K562 (cell line): ENCODE measurements at regions not wholly inside any gene's neighbourhood (a gene's known extent, or its start where the extent isn't known, plus 50 kb on each side); places are given as distances from the start of the nearest gene placed in this dataset.

Experiments used
- ATAC-seq: fragments of 200-7000 bp; cut with Tn5 transposase; 3 replicates; pipeline ENCODE4 v1.9.1; 2020; ENCODE audit warnings: moderate library complexity
- BruUV-seq: library from RNA; stranded (reverse); fragments of 400-500 nt; replicated peaks from 2 replicates; lab custom pipeline; 2021; lab: Mats Ljungman, UMichigan
- CTCF ChIA-PET: fragments of 300-600 bp; formaldehyde crosslinking; extraction: SDS; loops from one replicate; lab custom pipeline; 2021; ENCODE audit warnings: low intra/inter-chr PET ratio; lab: Yijun Ruan, JAX
- POLR2A ChIA-PET: fragments of 300-600, 350-650 bp; sonication (Branson Sonifier 250); formaldehyde crosslinking; extraction: SDS; loops from one replicate; lab custom pipeline; 2021; ENCODE audit warnings: antibody characterized with exemption, inconsistent platforms; lab: Yijun Ruan, JAX
- DNase-seq, 4 experiments: peaks; one replicate each; pipeline versions ENCODE4 v3.0.0 to v3.0.0-alpha.2; 2011 to 2018; ENCODE audit warnings: low spot score in 3 of 4, mixed read lengths in 3 of 4; ENCODE audit errors: extremely low read depth in 1 of 4
- FAIRE-seq: peaks from 2 replicates; lab custom pipeline; 2011; peaks lifted over from hg19 to GRCh38; lab: Jason Lieb, UNC
- H2AFZ ChIP-seq: 2 replicates; pipeline ENCODE4 v1.6.0; 2011; ENCODE audit warnings: low read depth, low read length, control low read depth, inconsistent platforms
- H3K27ac ChIP-seq: fragments of 200-600 bp; 3 replicates; pipeline ENCODE4 v1.8.0; 2011; ENCODE audit warnings: low read depth, mild to moderate bottlenecking, control low read depth, inconsistent platforms, low read length, moderate library complexity, mixed read lengths; ENCODE audit errors: extremely low read depth
- H3K27me3 ChIP-seq, 2 experiments: fragments of 300-600 bp in 1 of 2; 2 replicates in 1 of 2; 3 replicates in 1 of 2; pipeline versions ENCODE4 v1.6.0 to v1.8.0; 2011; ENCODE audit warnings: inconsistent platforms in 2 of 2, low read length in 2 of 2, mild to moderate bottlenecking in 1 of 2, mixed read lengths in 1 of 2, moderate library complexity in 1 of 2; ENCODE audit not compliant: control insufficient read depth in 2 of 2, insufficient read depth in 2 of 2
- H3K36me3 ChIP-seq: fragments of 300-600 bp; 3 replicates; pipeline ENCODE4 v1.8.0; 2011; ENCODE audit warnings: mild to moderate bottlenecking, low read length, inconsistent platforms; ENCODE audit not compliant: control insufficient read depth, insufficient read depth
- H3K4me1 ChIP-seq, 2 experiments: fragments of 200-600 bp in 1 of 2; replicated peaks in 1 of 2; 2 replicates in 1 of 2; 3 replicates in 1 of 2; pipeline versions ENCODE4 v1.5.1 to v1.8.0; 2011; ENCODE audit warnings: inconsistent platforms in 2 of 2, low read length in 2 of 2, mild to moderate bottlenecking in 1 of 2, mixed read lengths in 1 of 2, moderate library complexity in 1 of 2; ENCODE audit not compliant: control insufficient read depth in 2 of 2, insufficient read depth in 2 of 2
- H3K4me2 ChIP-seq: 2 replicates; pipeline ENCODE4 v1.6.1; 2011; ENCODE audit warnings: low read length, control low read depth, inconsistent platforms, mixed read lengths; ENCODE audit not compliant: insufficient read depth
- H3K4me3 ChIP-seq: fragments of 200-600 bp; sonication (generic), shearing (Covaris generic); 2 replicates; pipeline ENCODE4 v1.5.1; 2016; ENCODE audit warnings: control low read depth, inconsistent platforms
- H3K79me2 ChIP-seq: fragments of 200-600 bp; 3 replicates; pipeline ENCODE4 v1.8.0; 2011; ENCODE audit warnings: low read length, inconsistent platforms; ENCODE audit not compliant: control insufficient read depth, insufficient read depth
- H3K9ac ChIP-seq, 2 experiments: 2 replicates each; pipeline versions ENCODE4 v1.6.0 to v1.6.1; 2011; ENCODE audit warnings: low read depth in 2 of 2, low read length in 2 of 2, control low read depth in 1 of 2, inconsistent platforms in 1 of 2, mild to moderate bottlenecking in 1 of 2, mixed read lengths in 1 of 2; ENCODE audit not compliant: insufficient read depth in 1 of 2
- H3K9me1 ChIP-seq: one replicate; pipeline ENCODE4 v1.6.0; 2011; ENCODE audit warnings: inconsistent platforms, mild to moderate bottlenecking, low read length, moderate library complexity; ENCODE audit not compliant: control insufficient read depth, insufficient read depth
- H3K9me3 ChIP-seq: replicated peaks from 2 replicates; pipeline ENCODE4 v1.5.1; 2011; ENCODE audit warnings: low read depth, low read length, inconsistent platforms; ENCODE audit not compliant: control insufficient read depth, insufficient read depth
- H4K20me1 ChIP-seq: replicated peaks from 2 replicates; pipeline ENCODE4 v1.6.1; 2011; ENCODE audit warnings: low read length, inconsistent platforms, mixed read lengths; ENCODE audit not compliant: control insufficient read depth, insufficient read depth
- ATF7 ChIP-seq: fragments of 450-650 bp; IDR thresholded peaks from 2 replicates; pipeline ENCODE4 v1.7.1; 2014; ENCODE audit warnings: mild to moderate bottlenecking, moderate library complexity
- CEBPG ChIP-seq, 3 experiments: fragments of 200-800 bp in 1 of 3; sonication (Bioruptor generic) in 1 of 3; sonication (generic) in 1 of 3; formaldehyde crosslinking in 1 of 3; IDR thresholded peaks in 2 of 3; conservative IDR thresholded peaks in 1 of 3; 2 replicates each; pipeline versions ENCODE4 v1.6.1 to v1.8.0; 2016 to 2022; ENCODE audit warnings: missing compliant biosample characterization in 2 of 3, missing genetic modification characterization in 2 of 3, mild to moderate bottlenecking in 1 of 3, missing genetic modification reagents in 1 of 3
- EWSR1 ChIP-seq: fragments of 450-650 bp; IDR thresholded peaks from 2 replicates; pipeline ENCODE4 v1.6.1; 2018; ENCODE audit warnings: borderline replicate concordance, mild to moderate bottlenecking, low read depth, moderate library complexity; ENCODE audit not compliant: partially characterized antibody
- HNRNPUL1 ChIP-seq: fragments of 200-400 bp; formaldehyde crosslinking; IDR thresholded peaks from 2 replicates; pipeline ENCODE4 v1.6.1; 2017; ENCODE audit warnings: low read length
- KAT8 ChIP-seq: fragments of 450-650 bp; IDR thresholded peaks from 2 replicates; pipeline ENCODE4 v1.6.1; 2016; ENCODE audit warnings: low read depth, mild to moderate bottlenecking
- NCOA2 ChIP-seq, 2 experiments: fragments of 450-650 bp; IDR thresholded peaks; 2 replicates each; pipeline ENCODE4 v1.6.1; 2018; ENCODE audit warnings: mild to moderate bottlenecking in 2 of 2, moderate library complexity in 1 of 2; ENCODE audit not compliant: partially characterized antibody in 2 of 2
- NFE2L1 ChIP-seq: fragments of 450-650 bp; IDR thresholded peaks from 2 replicates; pipeline ENCODE4 v1.6.1; 2016; ENCODE audit warnings: missing genetic modification characterization, low read depth, mild to moderate bottlenecking, missing compliant biosample characterization, moderate library complexity, borderline replicate concordance
- NFIX ChIP-seq: fragments of 250-450 bp; sonication (Bioruptor Pico); IDR thresholded peaks from 2 replicates; pipeline ENCODE4 v1.4.0; 2020; ENCODE audit warnings: low read depth, mild to moderate bottlenecking, moderate library complexity
- PTBP1 ChIP-seq: fragments of 200-400 bp; formaldehyde crosslinking; IDR thresholded peaks from 2 replicates; pipeline ENCODE4 v1.6.1; 2017; ENCODE audit warnings: low read depth, low read length
- PURB ChIP-seq: sonication (generic); formaldehyde crosslinking; IDR thresholded peaks from 2 replicates; pipeline ENCODE4 v1.9.0; 2021; ENCODE audit warnings: low read depth, mild to moderate bottlenecking, missing genetic modification reagents
- SIX5 ChIP-seq, 2 experiments: IDR thresholded peaks; 2 replicates each; pipeline ENCODE4 v1.6.1; 2011; ENCODE audit warnings: low read length in 2 of 2, borderline replicate concordance in 1 of 2, low read depth in 1 of 2, mild to moderate bottlenecking in 1 of 2, moderate library complexity in 1 of 2; ENCODE audit not compliant: insufficient read depth in 1 of 2
- TARDBP ChIP-seq: fragments of 450-650 bp; IDR thresholded peaks from 2 replicates; pipeline ENCODE4 v1.6.1; 2016
- ZFP30 ChIP-seq: fragments of 250-450 bp; sonication (Bioruptor Pico); IDR thresholded peaks from 2 replicates; pipeline ENCODE4 v1.8.0; 2022; ENCODE audit warnings: moderate library complexity, mild to moderate bottlenecking, inconsistent platforms, borderline replicate concordance
- ZNF140 ChIP-seq: fragments of 250-450 bp; sonication (Bioruptor Pico); IDR thresholded peaks from 2 replicates; pipeline ENCODE4 v1.8.0; 2021; ENCODE audit warnings: moderate library complexity, mild to moderate bottlenecking, inconsistent platforms
- ZNF146 ChIP-seq: IDR thresholded peaks from one replicate; pipeline ENCODE4 v1.6.1; 2018; ENCODE audit warnings: missing compliant biosample characterization; ENCODE audit not compliant: unreplicated experiment
- ZNF274 ChIP-seq: IDR thresholded peaks from 2 replicates; pipeline ENCODE4 v1.6.1; 2011; ENCODE audit warnings: low read depth, mild to moderate bottlenecking, low read length, moderate library complexity, borderline replicate concordance
- WGBS: fragments of 100-300 bp; shearing (Covaris generic); methylation state at CpG from one replicate; pipeline ENCODE4 v1.1.6; 2016; ENCODE audit warnings: low coverage, mixed read lengths; ENCODE audit not compliant: insufficient coverage; ENCODE audit errors: missing lambda C conversion rate; 5-methylcytosine and 5-hydroxymethylcytosine counted together
- in situ Hi-C: fragments of 300-500 bp; cut with MboI; formaldehyde crosslinking; loops from 4 replicates; pipeline ENCODE4 v1.15.0; 2018; ENCODE audit warnings: inconsistent platforms, mixed read lengths
- intact Hi-C: fragments of 100-400 bp; cut with micrococcal nuclease; formaldehyde crosslinking; loops from 2 replicates; pipeline ENCODE4 v1.14.2; 2022
- TF ChIP-seq, protein P1 (sequence below): sonication (generic); formaldehyde crosslinking; IDR thresholded peaks from 2 replicates; pipeline ENCODE4 v1.8.0; 2022; ENCODE audit warnings: mild to moderate bottlenecking, missing genetic modification reagents
- TF ChIP-seq, protein P2 (sequence below), 3 experiments: IDR thresholded peaks in 2 of 3; conservative IDR thresholded peaks in 1 of 3; 2 replicates each; pipeline ENCODE4 v1.5.1; 2011 to 2012; ENCODE audit warnings: low read length in 3 of 3, mild to moderate bottlenecking in 3 of 3, control low read depth in 2 of 3, improper control_type of control experiment in 1 of 3, inconsistent platforms in 1 of 3, low read depth in 1 of 3, mixed read lengths in 1 of 3, moderate library complexity in 1 of 3; ENCODE audit not compliant: insufficient read depth in 2 of 3
- TF ChIP-seq, protein P3 (sequence below): fragments of 450-650 bp; IDR thresholded peaks from one replicate; pipeline ENCODE4 v1.6.1; 2018; ENCODE audit warnings: mild to moderate bottlenecking, moderate library complexity; ENCODE audit not compliant: partially characterized antibody

DNA sequence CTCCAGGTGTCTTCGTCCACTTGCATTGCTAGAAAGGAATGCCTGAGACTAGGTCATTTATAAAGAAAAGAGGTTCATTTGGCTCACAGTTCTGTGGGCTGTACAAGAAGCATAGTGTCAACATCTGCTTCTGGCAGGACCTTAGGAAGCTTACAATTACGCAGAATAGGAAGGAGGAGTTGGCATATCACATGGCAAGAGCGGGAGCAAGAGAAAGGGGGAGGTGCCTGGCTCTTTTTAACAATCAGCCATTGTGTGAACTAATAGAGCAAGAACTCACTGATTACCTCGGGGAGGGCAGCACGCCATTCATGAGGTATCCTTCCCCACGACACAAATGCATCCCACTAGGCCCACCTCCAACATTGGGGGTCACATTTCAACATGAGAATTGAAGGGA lies 134.4 kb upstream of the EFNA5 start:
- ATAC-seq (no peak), FAIRE-seq (no peak), DNase-seq (no peak)
- intact Hi-C loops (no loop called here), in situ Hi-C loops (no loop called here)
- no peaks in the 10 kb centered on the region for H3K9me1 ChIP-seq
- no peaks in the 10 kb centered on the region for H3K9me3 ChIP-seq
- no peak overlapping the region for H3K27ac ChIP-seq
- no peaks in the 10 kb centered on the region for H3K4me1 ChIP-seq
- ChIA-PET POLR2A (no interaction called here), CTCF (no interaction called here)
- TF ChIP-seq, protein P1, sequence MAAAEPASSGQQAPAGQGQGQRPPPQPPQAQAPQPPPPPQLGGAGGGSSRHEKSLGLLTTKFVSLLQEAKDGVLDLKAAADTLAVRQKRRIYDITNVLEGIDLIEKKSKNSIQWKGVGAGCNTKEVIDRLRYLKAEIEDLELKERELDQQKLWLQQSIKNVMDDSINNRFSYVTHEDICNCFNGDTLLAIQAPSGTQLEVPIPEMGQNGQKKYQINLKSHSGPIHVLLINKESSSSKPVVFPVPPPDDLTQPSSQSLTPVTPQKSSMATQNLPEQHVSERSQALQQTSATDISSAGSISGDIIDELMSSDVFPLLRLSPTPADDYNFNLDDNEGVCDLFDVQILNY (CRISPR knock-in tag): no peak
- TF ChIP-seq ZNF146 (CRISPR knock-in tag) (no peak), EWSR1 (no peak), PURB (CRISPR knock-in tag) (no peak), NCOA2 (IDR thresholded peaks at IDR 0.05; ENCODE audit: partially characterized antibody in 2 of 2) (no peak), NFE2L1 (tag) (no peak), HNRNPUL1 (no peak), KAT8 (no peak), ATF7 (no peak), ZFP30 (no peak), ZNF274 (no peak), CEBPG (CRISPR knock-in tag; IDR thresholded peaks at IDR 0.05) (no peak), CEBPG (tag; conservative IDR thresholded peaks at IDR 0.05 in 1 of 2, IDR thresholded peaks at IDR 0.05 in 1 of 2) (no peak), SIX5 (IDR thresholded peaks at IDR 0.05; ENCODE audit: borderline replicate concordance in 1 of 2, insufficient read depth in 1 of 2, low read depth in 1 of 2, low read length in 2 of 2) (no peak), NFIX (CRISPR knock-in tag) (no peak), TARDBP (no peak), ZNF140 (no peak), PTBP1 (no peak)
- TF ChIP-seq, protein P2, sequence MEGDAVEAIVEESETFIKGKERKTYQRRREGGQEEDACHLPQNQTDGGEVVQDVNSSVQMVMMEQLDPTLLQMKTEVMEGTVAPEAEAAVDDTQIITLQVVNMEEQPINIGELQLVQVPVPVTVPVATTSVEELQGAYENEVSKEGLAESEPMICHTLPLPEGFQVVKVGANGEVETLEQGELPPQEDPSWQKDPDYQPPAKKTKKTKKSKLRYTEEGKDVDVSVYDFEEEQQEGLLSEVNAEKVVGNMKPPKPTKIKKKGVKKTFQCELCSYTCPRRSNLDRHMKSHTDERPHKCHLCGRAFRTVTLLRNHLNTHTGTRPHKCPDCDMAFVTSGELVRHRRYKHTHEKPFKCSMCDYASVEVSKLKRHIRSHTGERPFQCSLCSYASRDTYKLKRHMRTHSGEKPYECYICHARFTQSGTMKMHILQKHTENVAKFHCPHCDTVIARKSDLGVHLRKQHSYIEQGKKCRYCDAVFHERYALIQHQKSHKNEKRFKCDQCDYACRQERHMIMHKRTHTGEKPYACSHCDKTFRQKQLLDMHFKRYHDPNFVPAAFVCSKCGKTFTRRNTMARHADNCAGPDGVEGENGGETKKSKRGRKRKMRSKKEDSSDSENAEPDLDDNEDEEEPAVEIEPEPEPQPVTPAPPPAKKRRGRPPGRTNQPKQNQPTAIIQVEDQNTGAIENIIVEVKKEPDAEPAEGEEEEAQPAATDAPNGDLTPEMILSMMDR (IDR thresholded peaks at IDR 0.05 in 2 of 3, conservative IDR thresholded peaks at IDR 0.05 in 1 of 3; ENCODE audit: insufficient read depth in 2 of 3, low read depth in 1 of 3, low read length in 3 of 3): no peak
- TF ChIP-seq, protein P3, sequence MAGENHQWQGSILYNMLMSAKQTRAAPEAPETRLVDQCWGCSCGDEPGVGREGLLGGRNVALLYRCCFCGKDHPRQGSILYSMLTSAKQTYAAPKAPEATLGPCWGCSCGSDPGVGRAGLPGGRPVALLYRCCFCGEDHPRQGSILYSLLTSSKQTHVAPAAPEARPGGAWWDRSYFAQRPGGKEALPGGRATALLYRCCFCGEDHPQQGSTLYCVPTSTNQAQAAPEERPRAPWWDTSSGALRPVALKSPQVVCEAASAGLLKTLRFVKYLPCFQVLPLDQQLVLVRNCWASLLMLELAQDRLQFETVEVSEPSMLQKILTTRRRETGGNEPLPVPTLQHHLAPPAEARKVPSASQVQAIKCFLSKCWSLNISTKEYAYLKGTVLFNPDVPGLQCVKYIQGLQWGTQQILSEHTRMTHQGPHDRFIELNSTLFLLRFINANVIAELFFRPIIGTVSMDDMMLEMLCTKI: no peak
- H3K27me3 ChIP-seq: no peaks in the 10 kb centered on the region
- H3K79me2 ChIP-seq: no peaks in the 10 kb centered on the region
- H2AFZ ChIP-seq: no peak overlapping the region
- no peaks in the 10 kb centered on the region for H4K20me1 ChIP-seq
- no peak overlapping the region for H3K4me3 ChIP-seq
- no peak overlapping the region for H3K4me2 ChIP-seq
- WGBS: 0% methylated on average over 6 of the region's 6 CpGs
- no peaks in the 10 kb centered on the region for H3K36me3 ChIP-seq
- no TSS peak for BruUV-seq
- no peak overlapping the region for H3K9ac ChIP-seq
